ENCODE measurements at regions not wholly inside any gene's neighbourhood (a gene's known extent, or its start where the extent isn't known, plus 50 kb on each side); places are given as distances from the start of the nearest gene placed in this dataset.

GRCh38 chr4:24190761-24191695, 301.2 kb upstream of the PPARGC1A start:
- TF ChIP-seq JUN (IDR thresholded peaks at IDR 0.05; ENCODE audit: borderline replicate concordance, insufficient read depth, insufficient read length, low read depth): no peak
- no peak for TF ChIP-seq MYC (IDR thresholded peaks at IDR 0.05; ENCODE audit: low read depth, low read length)
- no peak for TF ChIP-seq EZH2 (IDR thresholded peaks at IDR 0.05; ENCODE audit: borderline replicate concordance, low read depth, low read length, severe bottlenecking)
- TF ChIP-seq POLR2A (IDR thresholded peaks at IDR 0.05; ENCODE audit: low read depth, low read length): no peak
- TF ChIP-seq CTCF (IDR thresholded peaks at IDR 0.05; ENCODE audit: extremely low read depth in 1 of 2, insufficient read depth in 1 of 2, low read depth in 1 of 2, low read length in 2 of 2): no peak
- no peak for TF ChIP-seq GATA2 (IDR thresholded peaks at IDR 0.05; ENCODE audit: insufficient read depth, insufficient read length, low read depth, low read length)
- no peak for TF ChIP-seq POLR2AphosphoS5 (IDR thresholded peaks at IDR 0.05; ENCODE audit: insufficient read depth, low read depth, low read length)
- no peaks in the 10 kb centered on the region for H3K27me3 ChIP-seq (ENCODE audit: control insufficient read depth in 2 of 2, insufficient read depth in 2 of 2, low read length in 2 of 2)
- no peaks in the 10 kb centered on the region for H3K9me1 ChIP-seq (replicated peaks; ENCODE audit: control insufficient read depth, extremely low read depth, insufficient read depth, low read length)
- H3K9ac ChIP-seq (replicated peaks; ENCODE audit: extremely low read depth, insufficient read depth, low read length): no peak overlapping the region
- intact Hi-C loops (cut with micrococcal nuclease): no loop called here
- no peak overlapping the region for H2AFZ ChIP-seq (ENCODE audit: low read depth, low read length)
- no peaks in the 10 kb centered on the region for H3K4me1 ChIP-seq (ENCODE audit: control insufficient read depth, extremely low read depth, insufficient read depth, low read length)
- no peak overlapping the region for H3K27ac ChIP-seq (ENCODE audit: insufficient read depth, low read depth, low read length)
- H3K36me3 ChIP-seq (ENCODE audit: control insufficient read depth in 2 of 2, extremely low read depth in 1 of 2, insufficient read depth in 2 of 2, low read length in 2 of 2): no peaks in the 10 kb centered on the region
- CTCF ChIA-PET: no interaction called here
- H3K79me2 ChIP-seq (ENCODE audit: control insufficient read depth, insufficient read depth, low read length): no peaks in the 10 kb centered on the region
- H3K9me3 ChIP-seq (replicated peaks; ENCODE audit: control insufficient read depth, insufficient read depth, low read length): peaks cover 2% of the 10 kb centered on the region
- no peak overlapping the region for H3K4me3 ChIP-seq (replicated peaks in 1 of 3; ENCODE audit: insufficient read depth in 1 of 3, low read depth in 1 of 3, low read length in 3 of 3)
- H4K20me1 ChIP-seq (replicated peaks; ENCODE audit: control insufficient read depth, extremely low read depth, insufficient read depth, low read length): no peaks in the 10 kb centered on the region
- DNase-seq (ENCODE audit: low read depth, low spot score) (no peak), FAIRE-seq (no peak)
- no TSS peak for BruUV-seq (replicated peaks)
- no peak overlapping the region for H3K4me2 ChIP-seq (ENCODE audit: insufficient read depth, low read length)
- POLR2A ChIA-PET: interaction anchor here (0.6 kb wide), 1 partner anchor 52 kb away, joined by 3 read pairs; no protein-coding TSS in a partner anchor
- dilution Hi-C loops (cut with MboI; ENCODE audit: extremely low pct_ligation_motif_present, low sequenced_read_pairs): no loop called here

All from endothelial cell of umbilical vein (primary cell).